Right atrium auricular region (tissue), 2 donors: ENCODE measurements at regions not wholly inside any gene's neighbourhood (a gene's known extent, or its start where the extent isn't known, plus 50 kb on each side); places are given as distances from the start of the nearest gene placed in this dataset.
"Not testable (repeated sequence)": the region's sequence is repeated elsewhere in the genome, so short reads cannot be mapped to it uniquely, and the experiment has no call there.

Experiments
- DNase-seq: peaks from one replicate; pipeline ENCODE4 v3.0.0-alpha.2; 2019; ENCODE audit warnings: low spot score
- H3K27ac ChIP-seq, 2 donors: fragments of 200-600 bp; sonication (generic); 1 replicate in 1 of 2; 2 replicates in 1 of 2; pipeline ENCODE4 v1.5.1; 2016 to 2019
- H3K27me3 ChIP-seq, 2 donors: fragments of 200-600 bp; sonication (generic); one replicate each; pipeline versions ENCODE4 v1.5.1 to v1.6.0; 2017 to 2019
- H3K36me3 ChIP-seq: fragments of 200-600 bp; sonication (generic); one replicate; pipeline ENCODE4 v1.5.1; 2016
- H3K4me1 ChIP-seq, 2 donors: fragments of 200-600 bp; sonication (generic); one replicate each; pipeline versions ENCODE4 v1.5.1 to v1.6.0; 2017 to 2019
- H3K4me3 ChIP-seq, 2 donors: fragments of 200-600 bp; sonication (generic); 1 replicate in 1 of 2; 2 replicates in 1 of 2; pipeline ENCODE4 v1.5.1; 2017 to 2019; ENCODE audit warnings: mild to moderate bottlenecking in 1 of 2, moderate library complexity in 1 of 2
- H3K9me3 ChIP-seq, 2 donors: fragments of 200-600 bp; sonication (generic); one replicate each; pipeline ENCODE4 v1.5.1; 2019
- TF ChIP-seq, protein P1 (sequence below), 2 donors: fragments of 200-600 bp; sonication (generic); IDR thresholded peaks; one replicate each; pipeline ENCODE4 v1.5.1; 2019; ENCODE audit warnings: antibody characterized with exemption in 2 of 2

DNA sequence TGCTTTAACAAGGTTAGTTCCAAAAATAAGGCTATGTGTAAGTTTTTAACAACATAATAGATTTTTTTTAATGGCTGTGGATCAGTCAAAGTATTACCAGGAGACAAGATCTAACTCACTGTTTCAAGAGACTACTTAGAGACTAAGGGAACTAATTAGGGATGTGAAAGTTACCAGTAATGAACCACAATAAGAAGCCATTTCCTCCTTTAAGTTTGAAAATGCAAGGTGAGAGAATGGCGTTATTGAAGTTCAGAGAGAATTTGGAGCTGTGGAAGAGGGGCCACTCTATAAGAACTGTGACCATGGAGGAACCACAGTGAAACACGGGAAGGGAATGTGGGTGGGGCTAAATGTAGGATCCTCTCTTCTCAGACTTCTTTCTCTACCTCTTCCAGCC, 624.2 kb downstream of the GLUD2 start:
- no peak for DNase-seq
- Histone ChIP-seq H3K36me3 (no peaks in the 10 kb centered on the region), H3K27me3 (no peaks in the 10 kb centered on the region), H3K4me1 (no peaks in the 10 kb centered on the region), H3K9me3 (peaks cover 10 to 33% of the 10 kb centered on the region in 2 donors), H3K27ac (no peak overlapping the region), H3K4me3 (no peak overlapping the region)
- TF ChIP-seq, protein P1, sequence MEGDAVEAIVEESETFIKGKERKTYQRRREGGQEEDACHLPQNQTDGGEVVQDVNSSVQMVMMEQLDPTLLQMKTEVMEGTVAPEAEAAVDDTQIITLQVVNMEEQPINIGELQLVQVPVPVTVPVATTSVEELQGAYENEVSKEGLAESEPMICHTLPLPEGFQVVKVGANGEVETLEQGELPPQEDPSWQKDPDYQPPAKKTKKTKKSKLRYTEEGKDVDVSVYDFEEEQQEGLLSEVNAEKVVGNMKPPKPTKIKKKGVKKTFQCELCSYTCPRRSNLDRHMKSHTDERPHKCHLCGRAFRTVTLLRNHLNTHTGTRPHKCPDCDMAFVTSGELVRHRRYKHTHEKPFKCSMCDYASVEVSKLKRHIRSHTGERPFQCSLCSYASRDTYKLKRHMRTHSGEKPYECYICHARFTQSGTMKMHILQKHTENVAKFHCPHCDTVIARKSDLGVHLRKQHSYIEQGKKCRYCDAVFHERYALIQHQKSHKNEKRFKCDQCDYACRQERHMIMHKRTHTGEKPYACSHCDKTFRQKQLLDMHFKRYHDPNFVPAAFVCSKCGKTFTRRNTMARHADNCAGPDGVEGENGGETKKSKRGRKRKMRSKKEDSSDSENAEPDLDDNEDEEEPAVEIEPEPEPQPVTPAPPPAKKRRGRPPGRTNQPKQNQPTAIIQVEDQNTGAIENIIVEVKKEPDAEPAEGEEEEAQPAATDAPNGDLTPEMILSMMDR (IDR thresholded peaks at IDR 0.05), result no peak

DNA sequence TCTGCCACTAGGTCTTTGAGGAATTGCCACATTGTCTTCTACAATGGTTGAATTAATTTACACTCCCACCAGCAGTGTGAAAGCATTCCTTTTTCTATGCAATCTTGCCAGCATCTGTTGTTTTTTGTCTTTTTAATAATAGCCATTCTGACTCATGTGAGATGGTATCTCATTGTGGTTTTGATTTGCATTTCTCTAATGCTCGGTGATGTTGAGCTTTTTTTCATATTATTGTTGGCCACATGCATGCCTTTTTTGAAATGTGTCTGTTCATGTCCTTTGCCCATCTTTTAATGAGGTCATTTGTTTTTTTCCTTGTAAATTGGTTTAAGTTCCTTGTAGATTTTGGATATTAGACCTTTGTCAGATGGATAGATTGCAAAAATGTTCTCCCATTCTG, 661.8 kb downstream of the GLUD2 start:
- not testable (repeated sequence) for H3K27me3 ChIP-seq, H3K36me3 ChIP-seq, H3K27ac ChIP-seq, DNase-seq, H3K4me3 ChIP-seq, H3K4me1 ChIP-seq
- H3K9me3 ChIP-seq, result peaks cover 3 to 20% of the 10 kb centered on the region in 2 donors

DNA sequence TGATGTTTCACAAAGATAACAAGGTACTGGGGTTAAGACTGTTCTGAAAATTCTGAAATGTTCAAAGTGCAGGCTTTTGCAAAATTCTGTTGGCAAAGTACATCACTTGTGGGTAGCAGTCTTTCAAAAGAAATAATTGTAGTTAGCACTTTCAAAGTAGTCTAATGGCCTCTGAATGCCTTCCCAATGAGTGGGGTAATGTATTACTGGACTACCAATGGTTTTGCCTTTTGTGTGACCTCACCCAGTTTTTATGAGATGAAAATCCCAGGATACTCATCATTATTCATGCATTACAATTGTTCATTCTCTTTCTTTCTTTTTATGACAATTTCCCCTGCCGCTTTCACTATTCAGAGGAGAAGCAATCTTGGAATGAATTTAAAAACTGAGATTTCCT, 686.1 kb downstream of the GLUD2 start:
- H3K36me3 ChIP-seq, result no peaks in the 10 kb centered on the region
- no peak for DNase-seq
- no peaks in the 10 kb centered on the region for H3K4me1 ChIP-seq
- no peak overlapping the region for H3K27ac ChIP-seq
- peaks cover 0 to under 1% of the 10 kb centered on the region in 2 donors for H3K9me3 ChIP-seq
- TF ChIP-seq, protein P1 (IDR thresholded peaks at IDR 0.05), result no peak
- H3K27me3 ChIP-seq, result no peaks in the 10 kb centered on the region
- no peak overlapping the region for H3K4me3 ChIP-seq

DNA sequence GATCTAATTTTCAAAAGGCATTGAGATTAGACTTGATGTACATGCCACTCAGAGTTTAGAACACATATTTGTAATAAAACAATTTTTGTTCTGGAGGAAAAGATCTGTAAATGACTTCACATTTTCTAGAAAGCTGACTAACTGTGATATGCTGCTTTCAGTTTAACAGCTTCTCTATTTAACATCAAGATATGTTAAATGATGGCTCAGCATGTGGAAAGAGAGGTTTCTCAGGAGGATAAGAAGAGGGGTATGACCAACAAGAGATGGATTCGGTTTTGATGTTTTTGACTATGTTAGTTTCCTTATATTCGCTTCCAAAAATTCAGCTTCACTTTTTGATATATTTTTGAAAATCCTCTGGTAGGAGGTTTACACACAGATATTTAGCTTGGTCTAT, 698.7 kb downstream of the GLUD2 start:
- Histone ChIP-seq H3K4me1 (no peaks in the 10 kb centered on the region), H3K4me3 (no peak overlapping the region), H3K27ac (no peak overlapping the region), H3K9me3 (no peaks in the 10 kb centered on the region), H3K27me3 (no peaks in the 10 kb centered on the region), H3K36me3 (no peaks in the 10 kb centered on the region)
- TF ChIP-seq, protein P1 (IDR thresholded peaks at IDR 0.05), result no peak
- no peak for DNase-seq

DNA sequence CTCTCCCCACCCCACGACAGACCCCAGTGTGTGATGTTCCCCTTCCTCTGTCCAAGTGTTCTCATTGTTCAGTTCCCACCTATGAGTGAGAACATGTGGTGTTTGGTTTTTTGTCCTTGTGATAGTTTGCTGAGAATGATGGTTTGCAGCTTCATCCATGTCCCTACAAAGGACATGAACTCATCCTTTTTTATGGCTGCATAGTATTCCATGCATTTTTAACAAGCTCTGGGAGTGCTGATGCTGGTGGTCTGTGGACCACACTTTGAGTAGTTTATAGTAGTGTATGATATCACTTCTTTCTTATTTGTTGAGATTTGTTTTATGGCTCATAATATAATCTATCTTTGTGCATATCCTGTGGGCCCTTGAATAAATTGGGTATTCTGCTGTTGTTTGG, 706.2 kb downstream of the GLUD2 start:
- H3K27me3 ChIP-seq, DNase-seq, H3K9me3 ChIP-seq, H3K4me1 ChIP-seq, H3K36me3 ChIP-seq, H3K27ac ChIP-seq, H3K4me3 ChIP-seq: not testable (repeated sequence)

DNA sequence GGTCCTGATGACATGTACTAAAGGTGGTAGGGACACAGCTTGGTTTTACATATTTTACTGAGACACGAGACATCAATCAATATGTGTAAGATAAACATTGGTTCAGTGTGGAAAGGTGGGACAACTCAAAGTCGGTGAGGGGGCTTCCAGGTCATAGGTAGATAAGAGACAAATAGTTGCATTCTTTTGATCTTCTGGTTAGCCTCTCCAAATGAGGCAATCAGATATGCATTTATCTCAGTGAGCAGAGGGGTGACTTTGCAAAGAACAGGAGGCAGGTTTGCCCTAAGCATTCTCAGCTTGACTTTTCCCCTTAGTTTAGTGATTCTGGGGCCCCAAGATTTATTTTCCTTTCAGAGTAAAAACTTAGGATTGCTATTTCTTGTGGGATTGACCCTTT, 706.9 kb downstream of the GLUD2 start:
- no peaks in the 10 kb centered on the region for H3K36me3 ChIP-seq
- TF ChIP-seq, protein P1 (IDR thresholded peaks at IDR 0.05), result no peak
- H3K4me1 ChIP-seq, result no peaks in the 10 kb centered on the region
- no peaks in the 10 kb centered on the region for H3K27me3 ChIP-seq
- peaks cover 0 to 5% of the 10 kb centered on the region in 2 donors for H3K9me3 ChIP-seq
- DNase-seq, result no peak
- no peak overlapping the region for H3K27ac ChIP-seq
- H3K4me3 ChIP-seq, result no peak overlapping the region

DNA sequence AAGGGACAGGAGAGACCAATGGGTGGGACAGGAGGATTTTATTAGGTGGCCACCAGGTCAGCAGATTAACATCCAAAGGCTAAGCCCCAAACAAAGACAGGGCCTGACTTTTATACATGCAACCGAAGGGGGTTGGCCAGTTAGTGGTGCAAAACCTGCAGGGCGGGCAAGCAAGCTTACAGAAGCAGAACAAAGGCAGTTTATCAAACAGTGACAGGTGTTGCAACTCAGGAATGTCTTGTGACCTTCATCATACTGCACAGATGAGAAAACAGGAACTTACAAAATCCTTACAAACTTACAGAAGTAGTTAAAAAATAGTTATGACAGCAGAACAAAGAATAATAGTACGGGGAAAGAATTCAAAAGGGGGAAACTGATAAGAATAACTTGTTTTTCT, 708.1 kb downstream of the GLUD2 start:
- Histone ChIP-seq H3K4me3 (no peak overlapping the region), H3K27me3 (no peaks in the 10 kb centered on the region), H3K9me3 (peaks cover 0 to 5% of the 10 kb centered on the region in 2 donors), H3K4me1 (no peaks in the 10 kb centered on the region), H3K36me3 (no peaks in the 10 kb centered on the region), H3K27ac (no peak overlapping the region)
- TF ChIP-seq, protein P1 (IDR thresholded peaks at IDR 0.05), result no peak
- DNase-seq, result no peak
